ENCODE measurements at regions not wholly inside any gene's neighbourhood (a gene's known extent, or its start where the extent isn't known, plus 50 kb on each side); places are given as distances from the start of the nearest gene placed in this dataset.
"Not testable (repeated sequence)": the region's sequence is repeated elsewhere in the genome, so short reads cannot be mapped to it uniquely, and the experiment has no call there.

- TF ChIP-seq, protein P1, sequence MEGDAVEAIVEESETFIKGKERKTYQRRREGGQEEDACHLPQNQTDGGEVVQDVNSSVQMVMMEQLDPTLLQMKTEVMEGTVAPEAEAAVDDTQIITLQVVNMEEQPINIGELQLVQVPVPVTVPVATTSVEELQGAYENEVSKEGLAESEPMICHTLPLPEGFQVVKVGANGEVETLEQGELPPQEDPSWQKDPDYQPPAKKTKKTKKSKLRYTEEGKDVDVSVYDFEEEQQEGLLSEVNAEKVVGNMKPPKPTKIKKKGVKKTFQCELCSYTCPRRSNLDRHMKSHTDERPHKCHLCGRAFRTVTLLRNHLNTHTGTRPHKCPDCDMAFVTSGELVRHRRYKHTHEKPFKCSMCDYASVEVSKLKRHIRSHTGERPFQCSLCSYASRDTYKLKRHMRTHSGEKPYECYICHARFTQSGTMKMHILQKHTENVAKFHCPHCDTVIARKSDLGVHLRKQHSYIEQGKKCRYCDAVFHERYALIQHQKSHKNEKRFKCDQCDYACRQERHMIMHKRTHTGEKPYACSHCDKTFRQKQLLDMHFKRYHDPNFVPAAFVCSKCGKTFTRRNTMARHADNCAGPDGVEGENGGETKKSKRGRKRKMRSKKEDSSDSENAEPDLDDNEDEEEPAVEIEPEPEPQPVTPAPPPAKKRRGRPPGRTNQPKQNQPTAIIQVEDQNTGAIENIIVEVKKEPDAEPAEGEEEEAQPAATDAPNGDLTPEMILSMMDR (IDR thresholded peaks at IDR 0.05): not testable (repeated sequence)
- not testable (repeated sequence) for TF ChIP-seq POLR2A (IDR thresholded peaks at IDR 0.05)
Observed at GRCh38 chr2:113379621-113380020, 57.9 kb upstream of the ZNG1B start.
